HEK293 (cell line): ENCODE measurements at regions not wholly inside any gene's neighbourhood (a gene's known extent, or its start where the extent isn't known, plus 50 kb on each side); places are given as distances from the start of the nearest gene placed in this dataset.

Experiments used
- CTCF ChIA-PET: fragments of 350-600 bp; formaldehyde crosslinking; extraction: SDS; loops from one replicate; lab custom pipeline; 2021; ENCODE audit warnings: antibody characterized with exemption; lab: Yijun Ruan, JAX
- POLR2A ChIA-PET: fragments of 300-600 bp; formaldehyde crosslinking; extraction: SDS; loops from one replicate; lab custom pipeline; 2020; ENCODE audit warnings: antibody characterized with exemption, inconsistent platforms; lab: Yijun Ruan, JAX
- H3K27ac ChIP-seq: fragments of 200-500 bp; sonication (Bioruptor generic); 2 replicates; pipeline ENCODE4 v1.5.1; 2014; ENCODE audit warnings: low read depth, low read length, control low read depth, inconsistent platforms; ENCODE audit errors: extremely low read depth
- H3K36me3 ChIP-seq, 2 experiments: fragments of 200-500 bp in 1 of 2; sonication (Bioruptor generic) in 1 of 2; 1 replicate in 1 of 2; 2 replicates in 1 of 2; pipeline ENCODE4 v1.5.1; 2014 to 2017; ENCODE audit warnings: inconsistent platforms in 2 of 2, low read length in 2 of 2; ENCODE audit not compliant: control insufficient read depth in 2 of 2, insufficient read depth in 1 of 2
- H3K4me1 ChIP-seq: fragments of 200-500 bp; sonication (Bioruptor generic); 2 replicates; pipeline ENCODE4 v1.5.1; 2014; ENCODE audit warnings: mild to moderate bottlenecking, low read length, inconsistent platforms; ENCODE audit not compliant: control insufficient read depth, insufficient read depth
- H3K4me3 ChIP-seq: 2 replicates; pipeline ENCODE4 v1.5.1; 2011; ENCODE audit warnings: low read depth, mild to moderate bottlenecking, control low read depth, low read length, moderate library complexity
- H3K9me3 ChIP-seq: fragments of 200-500 bp; sonication (Bioruptor generic); 2 replicates; pipeline ENCODE4 v1.5.1; 2014; ENCODE audit warnings: low read depth, low read length, inconsistent platforms; ENCODE audit not compliant: control insufficient read depth, insufficient read depth
- BCL11A ChIP-seq: fragments of 450-650 bp; formaldehyde crosslinking; IDR thresholded peaks from 2 replicates; pipeline ENCODE4 v1.5.1; 2016; ENCODE audit warnings: low read depth, missing biosample characterization, missing genetic modification characterization
- SCRT2 ChIP-seq: fragments of 450-650 bp; formaldehyde crosslinking; IDR thresholded peaks from 2 replicates; pipeline ENCODE4 v1.5.1; 2016; ENCODE audit warnings: missing biosample characterization, missing genetic modification characterization
- SETDB1 ChIP-seq: IDR thresholded peaks from one replicate; pipeline ENCODE4 v1.6.1; 2017; ENCODE audit warnings: mild to moderate bottlenecking, low read length, moderate library complexity, mixed read lengths; ENCODE audit not compliant: insufficient read length
- TSHZ1 ChIP-seq: fragments of 450-650 bp; formaldehyde crosslinking; IDR thresholded peaks from 2 replicates; pipeline ENCODE4 v1.5.1; 2016; ENCODE audit warnings: missing biosample characterization, missing genetic modification characterization, borderline replicate concordance
- ZBTB20 ChIP-seq: fragments of 450-650 bp; formaldehyde crosslinking; IDR thresholded peaks from 2 replicates; pipeline ENCODE4 v1.5.1; 2016; ENCODE audit warnings: missing biosample characterization, missing genetic modification characterization
- ZBTB48 ChIP-seq: fragments of 450-650 bp; formaldehyde crosslinking; IDR thresholded peaks from 2 replicates; pipeline ENCODE4 v1.5.1; 2016; ENCODE audit warnings: missing biosample characterization, missing genetic modification characterization
- ZNF140 ChIP-seq: fragments of 450-650 bp; formaldehyde crosslinking; IDR thresholded peaks from 2 replicates; pipeline ENCODE4 v1.5.1; 2016; ENCODE audit warnings: missing biosample characterization, missing genetic modification characterization
- ZNF155 ChIP-seq: fragments of 450-650 bp; formaldehyde crosslinking; IDR thresholded peaks from 2 replicates; pipeline ENCODE4 v1.5.1; 2016; ENCODE audit warnings: missing biosample characterization, missing genetic modification characterization
- ZNF174 ChIP-seq: fragments of 450-650 bp; formaldehyde crosslinking; IDR thresholded peaks from 2 replicates; pipeline ENCODE4 v1.5.0; 2017; ENCODE audit warnings: missing biosample characterization, mild to moderate bottlenecking, missing genetic modification characterization
- ZNF302 ChIP-seq: fragments of 450-650 bp; formaldehyde crosslinking; IDR thresholded peaks from 2 replicates; pipeline ENCODE4 v1.5.1; 2016; ENCODE audit warnings: missing biosample characterization, missing genetic modification characterization, low read depth
- ZNF354C ChIP-seq: fragments of 450-650 bp; formaldehyde crosslinking; IDR thresholded peaks from 2 replicates; pipeline ENCODE4 v1.5.1; 2016; ENCODE audit warnings: missing biosample characterization, missing genetic modification characterization, low read depth, borderline replicate concordance
- ZNF404 ChIP-seq: fragments of 450-650 bp; formaldehyde crosslinking; IDR thresholded peaks from 2 replicates; pipeline ENCODE4 v1.5.1; 2017; ENCODE audit warnings: missing biosample characterization, missing genetic modification characterization
- ZNF426 ChIP-seq: fragments of 450-650 bp; formaldehyde crosslinking; IDR thresholded peaks from 2 replicates; pipeline ENCODE4 v1.5.1; 2017; ENCODE audit warnings: missing biosample characterization, missing genetic modification characterization, mild to moderate bottlenecking, inconsistent platforms, moderate library complexity
- ZNF514 ChIP-seq: fragments of 450-650 bp; formaldehyde crosslinking; IDR thresholded peaks from 2 replicates; pipeline ENCODE4 v1.5.1; 2016; ENCODE audit warnings: missing biosample characterization, missing genetic modification characterization
- ZNF530 ChIP-seq: fragments of 450-650 bp; formaldehyde crosslinking; IDR thresholded peaks from 2 replicates; pipeline ENCODE4 v1.5.1; 2016; ENCODE audit warnings: low read depth, missing biosample characterization, missing genetic modification characterization
- ZNF544 ChIP-seq: fragments of 450-650 bp; formaldehyde crosslinking; IDR thresholded peaks from 2 replicates; pipeline ENCODE4 v1.5.0; 2017; ENCODE audit warnings: missing biosample characterization, missing genetic modification characterization
- ZNF747 ChIP-seq: fragments of 450-650 bp; formaldehyde crosslinking; IDR thresholded peaks from 2 replicates; pipeline ENCODE4 v1.5.1; 2016; ENCODE audit warnings: missing biosample characterization, missing genetic modification characterization
- ZNF843 ChIP-seq: fragments of 450-650 bp; formaldehyde crosslinking; IDR thresholded peaks from 2 replicates; pipeline ENCODE4 v1.5.1; 2016; ENCODE audit warnings: missing biosample characterization, missing genetic modification characterization
- ZSCAN16 ChIP-seq: fragments of 450-650 bp; formaldehyde crosslinking; IDR thresholded peaks from 2 replicates; pipeline ENCODE4 v1.5.1; 2016; ENCODE audit warnings: missing biosample characterization, missing genetic modification characterization
- ZXDB ChIP-seq: fragments of 450-650 bp; formaldehyde crosslinking; IDR thresholded peaks from 2 replicates; pipeline ENCODE4 v1.5.1; 2016; ENCODE audit warnings: missing biosample characterization, missing genetic modification characterization
- TF ChIP-seq, protein P1 (sequence below): fragments of 450-650 bp; IDR thresholded peaks from 2 replicates; pipeline ENCODE4 v1.5.1; 2018; ENCODE audit warnings: missing biosample characterization, missing genetic modification characterization
- TF ChIP-seq, protein P2 (sequence below): fragments of 450-650 bp; formaldehyde crosslinking; IDR thresholded peaks from 2 replicates; pipeline ENCODE4 v1.5.1; 2017; ENCODE audit warnings: missing biosample characterization, missing genetic modification characterization
- TF ChIP-seq, protein P3 (sequence below): fragments of 450-650 bp; formaldehyde crosslinking; IDR thresholded peaks from 2 replicates; pipeline ENCODE4 v1.5.1; 2016; ENCODE audit warnings: missing biosample characterization, missing genetic modification characterization

DNA sequence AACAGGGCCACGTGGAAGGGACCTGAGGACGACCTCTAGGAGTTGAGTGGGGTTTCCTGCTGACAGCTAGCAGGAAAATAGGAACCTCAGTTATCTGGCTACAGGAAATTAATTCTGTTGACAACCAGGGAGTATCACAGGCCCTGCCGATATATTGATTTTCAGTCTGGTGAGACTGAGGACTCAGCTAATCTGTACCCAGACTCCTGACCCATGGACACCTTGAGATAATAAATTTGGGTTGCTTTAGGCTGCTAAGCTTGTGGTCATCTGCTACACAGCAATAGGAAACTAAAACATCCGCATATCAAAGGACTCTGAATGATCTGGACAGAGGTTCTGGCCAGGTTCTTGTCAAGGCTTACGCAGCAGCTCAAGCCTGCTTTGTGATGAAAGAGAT is 80.8 kb upstream of the CNEP1R1 start:
- H3K9me3 ChIP-seq, result no peaks in the 10 kb centered on the region
- H3K36me3 ChIP-seq, result no peaks in the 10 kb centered on the region
- ChIA-PET CTCF (interaction anchor here (0.8 to 1.8 kb wide), 2 partner anchors 13 to 388 kb away, joined by 3 to 14 read pairs; no protein-coding TSS in a partner anchor), POLR2A (no interaction called here)
- H3K4me3 ChIP-seq, result no peak overlapping the region
- TF ChIP-seq ZNF302 (tag by site-specific recombination), result no peak
- H3K4me1 ChIP-seq, result no peaks in the 10 kb centered on the region
- no peak overlapping the region for H3K27ac ChIP-seq

GRCh38 chr16:49947907-49948678 is 76.9 kb upstream of the CNEP1R1 start:
- CTCF ChIA-PET, result no interaction called here
- Histone ChIP-seq H3K9me3 (no peaks in the 10 kb centered on the region), H3K36me3 (no peaks in the 10 kb centered on the region), H3K4me1 (no peaks in the 10 kb centered on the region), H3K27ac (no peak overlapping the region), H3K4me3 (no peak overlapping the region)
- no peak for TF ChIP-seq ZNF747
- peak; percentile 42; the same call in 1 of the 2 replicates for TF ChIP-seq ZNF140
- POLR2A ChIA-PET, result no interaction called here

GRCh38 chr16:49951574-49952195 is 73.3 kb upstream of the CNEP1R1 start:
- Histone ChIP-seq H3K4me1 (no peaks in the 10 kb centered on the region), H3K27ac (no peak overlapping the region), H3K36me3 (no peaks in the 10 kb centered on the region), H3K9me3 (no peaks in the 10 kb centered on the region), H3K4me3 (no peak overlapping the region)
- no peak for TF ChIP-seq ZNF843 (tag by site-specific recombination)
- TF ChIP-seq ZNF530 (tag by site-specific recombination), result no peak
- no peak for TF ChIP-seq SETDB1
- TF ChIP-seq, protein P1, sequence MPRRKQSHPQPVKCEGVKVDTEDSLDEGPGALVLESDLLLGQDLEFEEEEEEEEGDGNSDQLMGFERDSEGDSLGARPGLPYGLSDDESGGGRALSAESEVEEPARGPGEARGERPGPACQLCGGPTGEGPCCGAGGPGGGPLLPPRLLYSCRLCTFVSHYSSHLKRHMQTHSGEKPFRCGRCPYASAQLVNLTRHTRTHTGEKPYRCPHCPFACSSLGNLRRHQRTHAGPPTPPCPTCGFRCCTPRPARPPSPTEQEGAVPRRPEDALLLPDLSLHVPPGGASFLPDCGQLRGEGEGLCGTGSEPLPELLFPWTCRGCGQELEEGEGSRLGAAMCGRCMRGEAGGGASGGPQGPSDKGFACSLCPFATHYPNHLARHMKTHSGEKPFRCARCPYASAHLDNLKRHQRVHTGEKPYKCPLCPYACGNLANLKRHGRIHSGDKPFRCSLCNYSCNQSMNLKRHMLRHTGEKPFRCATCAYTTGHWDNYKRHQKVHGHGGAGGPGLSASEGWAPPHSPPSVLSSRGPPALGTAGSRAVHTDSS (tag by site-specific recombination), result no peak
- TF ChIP-seq, protein P2, sequence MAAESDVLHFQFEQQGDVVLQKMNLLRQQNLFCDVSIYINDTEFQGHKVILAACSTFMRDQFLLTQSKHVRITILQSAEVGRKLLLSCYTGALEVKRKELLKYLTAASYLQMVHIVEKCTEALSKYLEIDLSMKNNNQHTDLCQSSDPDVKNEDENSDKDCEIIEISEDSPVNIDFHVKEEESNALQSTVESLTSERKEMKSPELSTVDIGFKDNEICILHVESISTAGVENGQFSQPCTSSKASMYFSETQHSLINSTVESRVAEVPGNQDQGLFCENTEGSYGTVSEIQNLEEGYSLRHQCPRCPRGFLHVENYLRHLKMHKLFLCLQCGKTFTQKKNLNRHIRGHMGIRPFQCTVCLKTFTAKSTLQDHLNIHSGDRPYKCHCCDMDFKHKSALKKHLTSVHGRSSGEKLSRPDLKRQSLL, result no peak
- no peak for TF ChIP-seq SCRT2 (tag by site-specific recombination)
- TF ChIP-seq ZNF155 (tag by site-specific recombination), result no peak
- no peak for TF ChIP-seq ZXDB (tag by site-specific recombination)
- TF ChIP-seq ZBTB48 (tag by site-specific recombination), result no peak
- TF ChIP-seq BCL11A, result no peak
- no peak for TF ChIP-seq ZNF426
- no peak for TF ChIP-seq ZNF404 (tag by site-specific recombination)
- TF ChIP-seq ZNF514 (tag by site-specific recombination), result no peak
- TF ChIP-seq ZSCAN16 (tag by site-specific recombination), result no peak
- TF ChIP-seq ZNF174 (tag by site-specific recombination), result no peak
- TF ChIP-seq, protein P3, sequence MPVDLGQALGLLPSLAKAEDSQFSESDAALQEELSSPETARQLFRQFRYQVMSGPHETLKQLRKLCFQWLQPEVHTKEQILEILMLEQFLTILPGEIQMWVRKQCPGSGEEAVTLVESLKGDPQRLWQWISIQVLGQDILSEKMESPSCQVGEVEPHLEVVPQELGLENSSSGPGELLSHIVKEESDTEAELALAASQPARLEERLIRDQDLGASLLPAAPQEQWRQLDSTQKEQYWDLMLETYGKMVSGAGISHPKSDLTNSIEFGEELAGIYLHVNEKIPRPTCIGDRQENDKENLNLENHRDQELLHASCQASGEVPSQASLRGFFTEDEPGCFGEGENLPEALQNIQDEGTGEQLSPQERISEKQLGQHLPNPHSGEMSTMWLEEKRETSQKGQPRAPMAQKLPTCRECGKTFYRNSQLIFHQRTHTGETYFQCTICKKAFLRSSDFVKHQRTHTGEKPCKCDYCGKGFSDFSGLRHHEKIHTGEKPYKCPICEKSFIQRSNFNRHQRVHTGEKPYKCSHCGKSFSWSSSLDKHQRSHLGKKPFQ (tag by site-specific recombination), result no peak
- no peak for TF ChIP-seq ZNF544 (tag by site-specific recombination)
- no peak for TF ChIP-seq ZNF354C (tag by site-specific recombination)
- no peak for TF ChIP-seq ZBTB20 (tag by site-specific recombination)
- TF ChIP-seq TSHZ1 (tag by site-specific recombination), result no peak
- CTCF ChIA-PET, result no interaction called here
- POLR2A ChIA-PET, result interaction anchor here (0.6 kb wide), 1 partner anchor 609 kb away, joined by 3 read pairs; no protein-coding TSS in a partner anchor
